SH-SY5Y (cell line): ENCODE measurements at regions not wholly inside any gene's neighbourhood (a gene's known extent, or its start where the extent isn't known, plus 50 kb on each side); places are given as distances from the start of the nearest gene placed in this dataset.

Source experiments
- GATA2 ChIP-seq: IDR thresholded peaks from 2 replicates; pipeline ENCODE4 v1.6.1; 2011; ENCODE audit warnings: mild to moderate bottlenecking, low read depth, low read length
- GATA3 ChIP-seq: IDR thresholded peaks from 2 replicates; pipeline ENCODE4 v1.6.1; 2011; ENCODE audit warnings: low read depth, mild to moderate bottlenecking, low read length, moderate library complexity

DNA sequence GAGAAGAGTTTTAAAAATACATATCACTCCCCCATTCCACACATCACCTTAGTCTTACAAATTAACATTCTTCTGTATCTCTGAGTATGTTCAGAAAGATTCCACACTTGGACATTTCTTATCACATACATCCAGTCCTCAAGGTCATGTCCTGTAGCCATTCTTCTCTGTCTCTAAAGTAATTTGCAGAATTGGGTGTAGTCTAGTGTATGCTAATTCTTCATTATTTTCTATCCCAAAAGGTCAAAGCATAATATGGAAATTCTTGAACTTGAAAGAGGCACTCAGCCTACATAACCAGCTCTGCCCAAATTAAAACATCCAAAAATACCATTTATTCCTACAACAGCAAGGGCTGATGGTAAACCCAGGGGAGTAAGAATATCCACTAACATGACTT is 286.0 kb downstream of the HAO1 start:
- TF ChIP-seq GATA2 (no peak), GATA3 (no peak)
